Spleen (tissue), 3 donors: ENCODE measurements at regions not wholly inside any gene's neighbourhood (a gene's known extent, or its start where the extent isn't known, plus 50 kb on each side); places are given as distances from the start of the nearest gene placed in this dataset.

Experiments
- POLR2A ChIP-seq, 3 donors: fragments of 450-650 bp; IDR thresholded peaks; one replicate each; pipeline ENCODE4 v1.5.1; 2017; ENCODE audit warnings: antibody characterized with exemption in 3 of 3, mild to moderate bottlenecking in 1 of 3
- POLR2AphosphoS5 ChIP-seq, 3 donors: sonication (generic); formaldehyde crosslinking; IDR thresholded peaks; one replicate each; pipeline ENCODE4 v1.5.1; 2017; ENCODE audit warnings: antibody characterized with exemption in 3 of 3

DNA sequence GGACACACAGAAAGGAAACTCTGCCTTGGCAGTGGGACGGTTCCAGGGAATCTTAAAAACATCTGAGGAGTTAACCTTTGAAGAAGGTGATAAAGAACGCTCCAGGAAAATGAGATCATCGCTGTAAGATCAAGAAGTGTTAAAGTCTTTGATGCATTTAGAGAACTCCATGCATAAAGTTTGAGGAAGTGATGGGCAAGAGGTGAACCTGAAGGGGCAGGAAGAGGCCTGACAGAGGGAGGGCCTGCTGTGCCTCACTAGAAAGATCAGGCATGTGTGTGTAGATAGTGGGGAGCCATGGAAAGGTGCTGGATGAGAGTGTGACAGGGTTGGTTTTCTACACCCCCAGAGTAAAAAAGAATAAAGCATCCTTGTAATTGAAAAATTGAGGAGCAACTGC, 889.2 kb downstream of the MCTP2 start:
- TF ChIP-seq POLR2A (IDR thresholded peaks at IDR 0.05), result no peak
- no peak for TF ChIP-seq POLR2AphosphoS5 (IDR thresholded peaks at IDR 0.05)
